Stomach (tissue), 4 donors: ENCODE measurements at regions not wholly inside any gene's neighbourhood (a gene's known extent, or its start where the extent isn't known, plus 50 kb on each side); places are given as distances from the start of the nearest gene placed in this dataset.

Experiments
- EP300 ChIP-seq: sonication (generic); formaldehyde crosslinking; IDR thresholded peaks from one replicate; pipeline ENCODE4 v1.6.1; 2017; ENCODE audit warnings: antibody characterized with exemption
- POLR2AphosphoS5 ChIP-seq, 3 donors: sonication (generic); formaldehyde crosslinking; IDR thresholded peaks; one replicate each; pipeline ENCODE4 v1.6.1; 2016; ENCODE audit warnings: antibody characterized with exemption in 3 of 3

- TF ChIP-seq POLR2AphosphoS5 (IDR thresholded peaks at IDR 0.05) (no peak), EP300 (no peak)
Measured at GRCh38 chr18:68219872-68220271, 495.0 kb downstream of the TMX3 start.
